ENCODE measurements at regions not wholly inside any gene's neighbourhood (a gene's known extent, or its start where the extent isn't known, plus 50 kb on each side); places are given as distances from the start of the nearest gene placed in this dataset.

DNA sequence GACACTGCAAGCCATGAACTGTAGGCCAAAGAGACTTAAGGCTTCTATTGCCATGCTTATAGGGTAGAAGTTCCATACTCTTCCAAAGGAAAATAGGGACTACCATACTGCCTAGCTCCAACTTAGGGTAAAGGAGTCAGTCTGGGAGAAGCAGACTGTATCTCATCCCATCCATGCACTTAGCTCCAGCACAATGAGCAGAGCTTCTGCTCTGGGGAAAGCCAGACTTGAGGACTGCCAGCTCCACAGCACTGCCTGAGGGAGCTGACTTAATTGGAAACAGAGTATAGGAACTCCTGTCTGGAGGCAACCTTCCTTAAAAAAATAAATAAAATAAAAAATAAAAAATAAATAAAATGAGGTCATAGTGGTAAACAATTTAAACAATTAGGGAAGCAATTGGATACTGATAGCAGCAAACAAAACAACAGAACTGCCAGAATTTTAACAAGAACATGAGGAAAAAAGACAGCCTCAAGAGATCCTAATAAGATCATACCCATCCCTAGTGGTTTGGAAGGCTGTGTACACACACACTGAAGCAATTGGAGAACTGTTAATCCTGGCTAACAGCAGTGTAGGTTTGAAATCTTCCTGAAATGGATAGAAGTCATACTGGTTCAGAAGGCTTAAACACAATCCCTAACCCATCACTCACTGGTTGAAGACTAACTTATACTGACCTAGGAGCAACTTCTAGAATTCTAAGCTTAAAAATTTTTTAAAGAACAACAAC lies 550.1 kb downstream of the TBC1D4 start:
- no peak for DNase-seq

DNA sequence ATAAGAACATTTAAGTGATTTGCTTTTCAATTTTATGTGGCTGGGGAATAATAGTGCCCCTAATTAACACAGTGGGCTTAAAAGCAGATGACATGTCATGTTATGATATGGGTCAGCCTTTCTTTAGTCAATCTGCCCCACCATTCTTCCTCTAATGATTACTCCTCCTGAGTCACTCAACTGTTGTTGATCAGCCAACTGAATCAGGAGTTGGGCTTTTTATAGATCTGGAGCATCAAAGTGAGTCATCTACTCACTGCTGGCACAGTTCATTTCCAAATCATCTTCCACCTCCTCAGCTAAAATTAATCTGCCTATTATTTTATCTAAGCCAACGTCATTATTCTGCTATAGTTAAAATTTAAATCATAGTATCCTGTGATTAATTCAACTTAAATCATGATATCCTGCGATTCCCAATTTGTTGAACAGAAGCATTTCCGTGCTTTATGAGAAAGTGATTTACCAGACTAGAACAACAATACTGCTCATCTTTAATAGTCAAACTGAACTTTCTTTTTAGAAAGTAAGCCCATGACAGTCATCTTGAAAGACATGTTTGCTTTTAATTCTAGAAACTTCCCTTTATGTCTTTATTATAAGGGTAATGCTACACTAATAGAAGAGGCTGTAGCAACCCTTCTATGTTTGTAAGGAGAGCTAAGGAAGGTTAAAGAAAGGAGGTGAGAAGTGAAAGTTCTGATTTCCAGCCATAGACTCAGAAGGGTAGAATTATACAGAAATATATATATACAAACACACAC lies 551.4 kb downstream of the TBC1D4 start:
- no peak for DNase-seq

DNA sequence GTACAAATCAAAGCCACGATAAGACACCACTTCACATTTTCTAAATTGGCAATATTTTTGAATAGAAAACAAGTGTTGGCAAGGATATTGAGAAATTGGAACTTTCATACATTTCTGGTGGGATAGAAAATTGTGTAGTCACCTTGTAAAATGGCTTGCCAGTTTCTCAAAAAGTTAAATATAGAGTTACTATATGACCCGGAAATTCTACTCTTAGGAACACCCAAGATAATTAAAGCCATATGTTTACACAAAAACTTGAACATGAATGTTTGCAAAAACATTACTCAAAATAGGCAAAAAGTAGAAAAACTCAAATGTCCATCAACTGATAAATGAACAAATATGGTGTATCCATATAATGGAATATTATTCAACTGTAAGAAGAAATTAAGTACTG lies 552.5 kb downstream of the TBC1D4 start:
- no peak for DNase-seq

- no peak for DNase-seq
These were observed 554.1 kb downstream of the TBC1D4 start for GRCh38 chr13:74927823-74928222.

DNA sequence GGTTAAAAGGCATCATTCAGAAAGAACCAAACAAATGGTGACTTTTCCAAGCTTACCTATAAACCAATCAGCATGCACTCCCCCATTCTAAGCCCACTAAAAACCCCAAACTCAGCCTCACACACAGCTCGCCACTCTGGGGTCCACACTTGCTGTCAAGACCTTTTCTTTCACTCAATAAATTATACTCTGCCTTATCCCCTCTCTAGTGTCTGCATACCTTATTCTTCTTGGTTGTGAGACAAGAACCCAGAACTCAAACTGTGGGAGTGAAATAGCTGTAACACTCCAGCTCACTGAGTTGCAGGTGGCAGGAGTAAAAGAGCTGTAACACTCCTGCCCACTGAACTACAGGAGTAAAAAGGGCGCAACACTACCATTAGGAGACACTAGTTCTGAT lies 559.0 kb downstream of the TBC1D4 start:
- DNase-seq, result no peak

- DNase-seq, result no peak
These were observed 560.6 kb downstream of the TBC1D4 start for GRCh38 chr13:74921326-74921725.

DNA sequence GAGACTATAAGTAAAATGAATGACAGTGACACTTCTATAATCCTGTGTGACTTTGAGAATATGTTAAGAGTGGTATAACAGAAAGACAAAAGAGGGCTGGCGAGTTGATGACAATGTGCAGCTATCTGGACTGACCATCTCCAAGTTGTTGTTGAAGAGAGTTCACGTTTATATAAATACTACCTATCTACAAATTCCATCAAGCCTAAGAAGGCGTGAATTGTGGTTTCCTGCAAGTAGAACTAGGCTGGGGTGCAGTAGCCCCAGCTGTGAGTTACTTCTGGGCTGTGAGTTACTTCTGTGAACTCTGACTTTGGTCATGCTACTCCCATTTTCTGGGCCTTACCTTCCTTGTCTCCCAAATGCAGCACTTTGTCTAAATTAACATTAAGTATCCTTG lies 561.0 kb downstream of the TBC1D4 start:
- no peak for DNase-seq

DNA sequence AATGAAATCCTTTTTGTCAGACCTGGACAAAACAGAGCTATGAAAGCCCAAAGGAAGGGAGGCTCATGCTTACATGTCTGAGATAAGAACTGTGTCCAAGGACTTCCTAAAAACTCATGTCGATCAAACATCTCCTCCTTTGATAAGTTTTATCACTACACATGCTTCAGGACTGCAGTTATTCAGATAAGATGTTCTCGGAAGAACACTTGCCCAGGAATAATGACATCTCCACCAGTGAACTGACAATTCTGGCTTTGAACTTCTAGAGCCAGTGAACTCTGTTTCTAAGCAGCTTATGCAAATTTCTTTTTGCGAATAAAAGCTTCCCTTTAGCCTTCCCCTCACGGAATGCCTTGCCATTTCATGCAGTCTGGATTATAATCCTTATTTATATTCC lies 561.6 kb downstream of the TBC1D4 start:
- no peak for DNase-seq

DNA sequence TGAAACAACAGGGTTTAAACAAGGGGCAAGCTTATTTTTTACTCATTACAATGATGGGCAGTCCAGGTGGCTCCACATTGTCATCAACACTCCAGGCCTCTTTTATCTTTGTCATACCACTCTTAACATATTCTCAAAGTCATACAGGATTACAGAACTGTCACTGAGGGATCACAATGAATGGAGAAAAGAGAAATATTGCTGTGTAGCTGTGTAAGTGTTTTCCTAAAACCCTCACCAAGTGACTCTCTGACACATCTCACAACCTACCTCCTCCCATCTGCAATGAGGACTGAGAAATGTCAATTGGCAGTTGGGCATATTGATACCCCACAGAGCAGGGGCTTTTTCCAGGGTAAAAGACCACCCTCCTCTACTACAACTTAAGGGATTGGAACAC lies 562.1 kb downstream of the TBC1D4 start:
- DNase-seq, result no peak

DNA sequence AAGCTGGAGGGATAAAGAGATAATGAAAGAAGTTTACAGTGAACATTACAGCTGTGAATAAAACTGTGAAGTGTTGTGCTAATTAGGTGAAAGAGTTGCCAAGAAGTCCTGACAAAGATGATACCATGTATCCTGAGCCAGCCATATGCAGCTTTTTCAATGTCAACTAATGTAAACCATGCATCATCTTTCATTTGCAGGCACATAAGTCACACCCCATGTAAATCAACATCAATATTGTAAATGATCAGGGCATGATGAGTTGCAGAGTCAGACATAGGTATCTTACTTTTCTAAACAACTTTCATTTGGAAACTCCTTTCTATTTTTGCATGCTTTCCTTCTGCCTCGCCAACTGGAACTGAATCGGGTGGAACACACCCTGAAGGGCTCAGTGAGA lies 569.1 kb downstream of the TBC1D4 start:
- no peak for DNase-seq

DNA sequence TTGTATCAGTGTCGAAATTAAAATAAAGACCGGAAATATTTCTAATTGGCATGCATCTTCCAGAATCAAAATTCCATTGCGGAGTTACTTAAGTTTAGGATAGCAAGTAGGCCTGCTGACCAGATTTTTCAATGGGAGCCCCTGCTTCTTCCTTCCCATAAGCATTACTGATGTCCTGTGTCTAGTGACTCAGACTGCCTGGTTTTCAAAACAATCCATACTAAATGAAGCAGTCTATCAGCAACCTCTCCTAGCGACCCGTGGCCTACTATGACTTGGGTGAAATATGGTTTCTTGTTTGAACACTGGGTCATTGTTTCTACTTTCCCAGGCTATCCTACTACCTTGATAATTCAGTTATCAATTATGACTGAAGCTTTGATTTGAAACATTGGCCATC lies 571.6 kb downstream of the TBC1D4 start:
- DNase-seq, result no peak

DNA sequence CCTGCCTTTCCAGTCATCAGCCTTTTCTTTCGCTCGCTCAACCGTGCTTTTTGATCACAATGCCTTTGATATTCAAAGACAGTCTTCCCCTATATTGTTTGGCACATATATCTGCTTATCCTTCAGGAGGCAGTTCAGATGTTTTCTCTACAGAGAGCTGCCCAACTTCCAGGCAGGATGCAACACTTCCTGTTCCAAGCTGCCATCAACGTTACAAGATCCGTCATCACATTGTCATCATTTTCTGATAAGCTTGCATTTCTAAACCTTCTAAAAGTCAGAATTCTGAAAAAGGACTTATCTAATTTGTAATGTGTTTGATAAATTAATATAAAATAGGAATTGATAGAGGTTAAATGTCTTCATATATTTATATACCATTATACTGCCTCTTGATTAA lies 574.2 kb downstream of the TBC1D4 start:
- no peak for DNase-seq

- no peak for DNase-seq
These were observed 577.4 kb downstream of the TBC1D4 start for GRCh38 chr13:74904556-74904955.

GRCh38 chr13:74895042-74895796 lies 586.8 kb downstream of the TBC1D4 start:
- DNase-seq, result no peak

DNA sequence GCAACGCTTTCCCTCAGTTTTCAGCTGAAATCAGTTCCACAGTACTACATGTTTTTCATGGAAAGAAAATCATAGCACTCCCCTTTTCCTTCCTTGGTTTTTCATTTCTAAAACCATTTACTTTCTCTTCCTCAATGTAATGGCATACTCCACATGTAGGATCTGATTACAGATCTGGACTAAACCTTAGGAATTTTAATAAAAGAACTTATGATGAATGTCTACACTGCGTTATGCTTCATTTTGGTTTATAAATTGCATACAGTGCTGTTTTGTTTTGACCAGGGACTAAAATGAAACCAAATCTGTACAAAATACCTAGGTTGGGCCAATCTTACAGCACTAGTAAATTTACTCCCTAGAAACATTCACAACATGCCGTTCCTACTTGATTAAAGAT lies 589.9 kb downstream of the TBC1D4 start:
- DNase-seq, result no peak

GRCh38 chr13:74891610-74892009 lies 590.4 kb downstream of the TBC1D4 start:
- DNase-seq, result no peak

DNA sequence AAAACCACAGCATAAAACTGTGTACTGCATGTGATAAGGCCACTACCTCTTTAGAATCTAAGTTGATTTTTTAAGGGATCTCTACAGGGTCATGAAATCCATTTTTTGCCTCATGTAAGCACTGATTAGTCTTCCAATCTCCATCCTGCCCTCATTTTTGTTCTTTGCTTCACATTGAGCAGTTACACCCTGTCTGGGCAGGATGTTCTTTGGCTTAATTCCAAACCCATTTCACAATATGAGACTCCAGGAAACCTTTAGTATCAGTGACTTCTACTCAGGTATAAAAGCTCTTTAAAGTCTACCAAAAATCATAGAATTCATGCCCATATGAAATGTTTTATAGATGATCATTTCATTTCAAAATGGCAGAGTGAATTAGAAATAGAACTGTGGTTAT lies 592.6 kb downstream of the TBC1D4 start:
- DNase-seq, result no peak

DNA sequence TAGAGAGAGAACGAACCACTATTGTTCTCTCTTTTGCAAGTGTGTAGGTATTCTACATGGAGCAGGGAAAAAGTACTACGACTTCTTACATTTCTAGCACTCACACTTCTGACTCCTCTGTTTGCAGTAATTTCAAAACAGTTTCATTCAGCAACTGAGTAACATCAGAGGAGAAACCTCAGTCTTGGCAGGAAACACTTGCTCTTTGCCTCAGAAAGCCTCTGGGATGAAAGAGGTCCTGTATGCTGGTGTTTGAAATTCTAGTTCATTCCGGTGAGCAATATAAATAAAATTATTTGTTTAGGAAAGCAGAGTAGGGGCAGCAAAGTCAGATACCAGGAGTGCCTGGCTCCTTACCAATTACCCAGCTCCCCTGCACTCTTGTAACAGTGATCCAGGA lies 595.5 kb downstream of the TBC1D4 start:
- DNase-seq, result no peak

DNA sequence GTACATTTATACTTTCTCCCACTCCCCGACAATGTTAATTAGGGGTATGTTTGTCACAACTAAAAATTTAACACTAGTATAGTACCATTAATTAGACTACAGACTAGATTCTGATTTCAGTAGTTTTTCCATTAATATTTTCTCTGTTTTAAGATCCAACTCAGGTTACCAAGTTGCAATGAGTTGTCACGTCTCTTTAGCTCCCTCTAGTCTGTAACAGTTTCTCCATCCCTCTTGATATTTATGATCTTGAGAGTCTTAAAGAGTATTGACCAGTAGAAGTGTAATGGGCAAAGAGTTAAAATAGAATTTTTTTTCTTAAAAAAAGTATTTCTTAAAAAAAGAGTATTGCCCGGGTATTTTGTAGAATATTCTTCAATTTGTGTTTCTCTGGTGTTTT lies 598.1 kb downstream of the TBC1D4 start:
- no peak for DNase-seq

DNA sequence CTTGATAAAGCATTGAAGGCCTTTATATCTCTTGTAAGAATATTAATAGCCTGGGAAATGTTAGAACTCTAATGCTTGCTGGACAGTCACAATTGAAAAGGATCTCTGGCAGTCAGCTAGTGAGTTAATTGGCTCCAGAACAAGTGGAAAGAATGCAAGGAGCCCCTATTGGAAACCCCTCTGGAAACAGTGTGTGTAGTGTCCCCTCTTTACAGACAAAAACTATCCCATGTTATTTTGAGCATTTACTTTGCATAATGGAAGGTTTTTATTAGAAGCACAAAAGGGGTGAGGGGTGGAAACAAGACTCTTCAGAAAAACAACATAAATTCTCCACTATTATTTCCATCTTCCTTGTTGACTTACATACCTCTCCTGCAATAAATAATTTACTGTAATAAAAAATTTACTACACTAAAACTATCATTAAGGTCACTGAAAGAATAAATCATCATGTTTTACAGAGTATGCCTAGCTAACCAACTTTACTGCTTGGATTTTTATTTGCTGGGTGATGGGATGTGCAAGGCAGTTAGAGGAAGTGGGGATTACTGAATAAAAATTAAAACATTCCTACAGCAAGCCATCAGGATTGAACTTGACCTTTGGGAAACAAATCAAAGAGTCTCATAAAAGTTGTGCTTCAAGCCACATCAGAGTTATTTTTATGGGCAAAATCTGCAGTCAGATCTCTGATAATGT lies 610.4 kb downstream of the TBC1D4 start:
- peak; percentile 30 for DNase-seq

DNA sequence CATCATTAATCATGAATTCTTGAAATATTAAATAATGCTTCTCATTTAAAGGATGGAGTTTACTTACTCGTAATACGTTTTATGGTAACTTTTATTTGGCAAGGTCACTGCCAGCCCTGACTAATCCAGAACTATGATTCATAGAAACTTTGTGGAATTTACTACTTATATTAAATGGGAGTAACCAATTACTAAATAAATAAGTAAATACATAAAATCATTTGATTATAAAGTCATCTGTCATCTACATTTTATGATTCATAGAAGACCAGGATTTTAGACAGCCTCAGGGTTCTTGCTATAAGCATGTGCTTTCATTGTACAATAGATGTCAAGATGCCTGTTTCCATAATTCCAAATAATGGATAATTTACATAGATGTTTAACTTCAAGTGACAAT lies 611.1 kb downstream of the TBC1D4 start:
- DNase-seq, result no peak

DNA sequence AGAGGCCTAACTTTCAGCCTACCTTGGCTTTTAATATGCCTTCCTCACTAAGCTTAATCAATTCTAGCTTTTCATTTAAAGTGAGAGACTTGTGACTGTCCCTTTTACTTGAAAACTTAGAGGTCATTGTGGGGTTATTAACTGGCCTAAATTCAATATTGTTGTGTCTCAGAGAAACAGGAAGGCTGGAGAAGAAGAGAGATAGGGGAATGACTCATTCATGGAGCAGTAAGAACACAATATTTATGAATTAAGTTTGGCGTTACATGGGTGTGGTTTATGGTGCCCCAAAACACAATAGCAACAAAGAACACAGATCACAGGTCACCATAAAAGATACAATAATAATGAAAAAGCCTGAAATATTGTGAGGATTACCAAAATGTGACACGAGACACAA lies 612.1 kb downstream of the TBC1D4 start:
- DNase-seq, result no peak

GRCh38 chr13:74868049-74868448 lies 613.9 kb downstream of the TBC1D4 start:
- no peak for DNase-seq
